ENCODE measurements at regions not wholly inside any gene's neighbourhood (a gene's known extent, or its start where the extent isn't known, plus 50 kb on each side); places are given as distances from the start of the nearest gene placed in this dataset.

DNA sequence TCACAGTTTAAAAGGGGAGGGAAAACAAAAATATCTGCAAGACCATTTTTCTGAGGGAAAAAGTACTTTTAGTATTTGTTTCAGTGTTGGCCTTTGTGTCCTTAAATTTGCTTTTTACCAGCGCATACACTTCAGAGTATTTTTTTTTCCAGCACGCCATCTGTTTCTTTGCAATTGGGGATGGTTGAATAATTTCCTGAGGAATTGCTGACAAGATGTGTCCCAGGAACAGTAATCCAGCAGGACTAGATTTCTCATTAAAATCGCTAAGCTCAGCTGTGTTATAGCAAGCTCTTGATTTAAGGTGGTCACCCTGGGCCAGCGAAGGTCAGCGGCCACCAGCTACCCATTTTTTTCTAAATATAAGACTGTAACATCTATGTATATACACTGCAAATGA is 156.9 kb upstream of the RHOBTB1 start:
- TF ChIP-seq, protein P1, sequence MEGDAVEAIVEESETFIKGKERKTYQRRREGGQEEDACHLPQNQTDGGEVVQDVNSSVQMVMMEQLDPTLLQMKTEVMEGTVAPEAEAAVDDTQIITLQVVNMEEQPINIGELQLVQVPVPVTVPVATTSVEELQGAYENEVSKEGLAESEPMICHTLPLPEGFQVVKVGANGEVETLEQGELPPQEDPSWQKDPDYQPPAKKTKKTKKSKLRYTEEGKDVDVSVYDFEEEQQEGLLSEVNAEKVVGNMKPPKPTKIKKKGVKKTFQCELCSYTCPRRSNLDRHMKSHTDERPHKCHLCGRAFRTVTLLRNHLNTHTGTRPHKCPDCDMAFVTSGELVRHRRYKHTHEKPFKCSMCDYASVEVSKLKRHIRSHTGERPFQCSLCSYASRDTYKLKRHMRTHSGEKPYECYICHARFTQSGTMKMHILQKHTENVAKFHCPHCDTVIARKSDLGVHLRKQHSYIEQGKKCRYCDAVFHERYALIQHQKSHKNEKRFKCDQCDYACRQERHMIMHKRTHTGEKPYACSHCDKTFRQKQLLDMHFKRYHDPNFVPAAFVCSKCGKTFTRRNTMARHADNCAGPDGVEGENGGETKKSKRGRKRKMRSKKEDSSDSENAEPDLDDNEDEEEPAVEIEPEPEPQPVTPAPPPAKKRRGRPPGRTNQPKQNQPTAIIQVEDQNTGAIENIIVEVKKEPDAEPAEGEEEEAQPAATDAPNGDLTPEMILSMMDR (IDR thresholded peaks at IDR 0.05; ENCODE audit: low read depth, low read length, missing input control), result no peak
- TF ChIP-seq EGR1 (IDR thresholded peaks at IDR 0.05; ENCODE audit: low read depth in 2 of 2), result no peak
- TF ChIP-seq, protein P2, sequence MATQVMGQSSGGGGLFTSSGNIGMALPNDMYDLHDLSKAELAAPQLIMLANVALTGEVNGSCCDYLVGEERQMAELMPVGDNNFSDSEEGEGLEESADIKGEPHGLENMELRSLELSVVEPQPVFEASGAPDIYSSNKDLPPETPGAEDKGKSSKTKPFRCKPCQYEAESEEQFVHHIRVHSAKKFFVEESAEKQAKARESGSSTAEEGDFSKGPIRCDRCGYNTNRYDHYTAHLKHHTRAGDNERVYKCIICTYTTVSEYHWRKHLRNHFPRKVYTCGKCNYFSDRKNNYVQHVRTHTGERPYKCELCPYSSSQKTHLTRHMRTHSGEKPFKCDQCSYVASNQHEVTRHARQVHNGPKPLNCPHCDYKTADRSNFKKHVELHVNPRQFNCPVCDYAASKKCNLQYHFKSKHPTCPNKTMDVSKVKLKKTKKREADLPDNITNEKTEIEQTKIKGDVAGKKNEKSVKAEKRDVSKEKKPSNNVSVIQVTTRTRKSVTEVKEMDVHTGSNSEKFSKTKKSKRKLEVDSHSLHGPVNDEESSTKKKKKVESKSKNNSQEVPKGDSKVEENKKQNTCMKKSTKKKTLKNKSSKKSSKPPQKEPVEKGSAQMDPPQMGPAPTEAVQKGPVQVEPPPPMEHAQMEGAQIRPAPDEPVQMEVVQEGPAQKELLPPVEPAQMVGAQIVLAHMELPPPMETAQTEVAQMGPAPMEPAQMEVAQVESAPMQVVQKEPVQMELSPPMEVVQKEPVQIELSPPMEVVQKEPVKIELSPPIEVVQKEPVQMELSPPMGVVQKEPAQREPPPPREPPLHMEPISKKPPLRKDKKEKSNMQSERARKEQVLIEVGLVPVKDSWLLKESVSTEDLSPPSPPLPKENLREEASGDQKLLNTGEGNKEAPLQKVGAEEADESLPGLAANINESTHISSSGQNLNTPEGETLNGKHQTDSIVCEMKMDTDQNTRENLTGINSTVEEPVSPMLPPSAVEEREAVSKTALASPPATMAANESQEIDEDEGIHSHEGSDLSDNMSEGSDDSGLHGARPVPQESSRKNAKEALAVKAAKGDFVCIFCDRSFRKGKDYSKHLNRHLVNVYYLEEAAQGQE (IDR thresholded peaks at IDR 0.05), result no peak
- TF ChIP-seq SP1 (IDR thresholded peaks at IDR 0.05), result no peak
- TF ChIP-seq TAF1 (conservative IDR thresholded peaks at IDR 0.05), result no peak
- no peak for TF ChIP-seq ATF3 (IDR thresholded peaks at IDR 0.05)
- TF ChIP-seq GABPA (IDR thresholded peaks at IDR 0.05 in 1 of 2, conservative IDR thresholded peaks at IDR 0.05 in 1 of 2), result no peak
- no peak for TF ChIP-seq RAD21 (IDR thresholded peaks at IDR 0.05)
- TF ChIP-seq NR2F2 (IDR thresholded peaks at IDR 0.05), result no peak
- no peak for TF ChIP-seq RXRA (IDR thresholded peaks at IDR 0.05)
- no peak for TF ChIP-seq YY1 (IDR thresholded peaks at IDR 0.05)

Data from liver (tissue), 3 donors.